ENCODE measurements at regions not wholly inside any gene's neighbourhood (a gene's known extent, or its start where the extent isn't known, plus 50 kb on each side); places are given as distances from the start of the nearest gene placed in this dataset.

- Histone ChIP-seq H3K27ac (ENCODE audit: poor library complexity, severe bottlenecking) (no peak overlapping the region), H3K4me1 (ENCODE audit: insufficient read depth, poor library complexity, severe bottlenecking) (no peaks in the 10 kb centered on the region), H3K36me3 (ENCODE audit: low read depth) (no peaks in the 10 kb centered on the region), H3K9me3 (ENCODE audit: severe bottlenecking) (no peaks in the 10 kb centered on the region), H3K27me3 (ENCODE audit: insufficient read depth, poor library complexity, severe bottlenecking) (no peaks in the 10 kb centered on the region), H3K4me3 (ENCODE audit: severe bottlenecking) (no peak overlapping the region)
- no peak for ATAC-seq (ENCODE audit: low read depth)
- no peak for DNase-seq (ENCODE audit: low spot score)
- no peak for TF ChIP-seq CTCF (IDR thresholded peaks at IDR 0.05; ENCODE audit: poor library complexity, severe bottlenecking)
Measured at GRCh38 chr21:23374155-23374554, 2233.1 kb downstream of the MRPL39 start.

- DNase-seq (ENCODE audit: low spot score) (no peak), ATAC-seq (ENCODE audit: low read depth) (no peak)
- no peak overlapping the region for H3K4me3 ChIP-seq (ENCODE audit: severe bottlenecking)
- no peaks in the 10 kb centered on the region for H3K36me3 ChIP-seq (ENCODE audit: low read depth)
- H3K27ac ChIP-seq (ENCODE audit: poor library complexity, severe bottlenecking), result no peak overlapping the region
- no peaks in the 10 kb centered on the region for H3K27me3 ChIP-seq (ENCODE audit: insufficient read depth, poor library complexity, severe bottlenecking)
- no peaks in the 10 kb centered on the region for H3K9me3 ChIP-seq (ENCODE audit: severe bottlenecking)
- no peak for TF ChIP-seq CTCF (IDR thresholded peaks at IDR 0.05; ENCODE audit: poor library complexity, severe bottlenecking)
- H3K4me1 ChIP-seq (ENCODE audit: insufficient read depth, poor library complexity, severe bottlenecking), result no peaks in the 10 kb centered on the region
Measured at GRCh38 chr21:23356905-23357304, 2250.4 kb downstream of the MRPL39 start.

- Histone ChIP-seq H3K27ac (ENCODE audit: poor library complexity, severe bottlenecking) (no peak overlapping the region), H3K4me1 (ENCODE audit: insufficient read depth, poor library complexity, severe bottlenecking) (no peaks in the 10 kb centered on the region), H3K36me3 (ENCODE audit: low read depth) (no peaks in the 10 kb centered on the region), H3K4me3 (ENCODE audit: severe bottlenecking) (no peak overlapping the region), H3K27me3 (ENCODE audit: insufficient read depth, poor library complexity, severe bottlenecking) (peaks cover 10% of the 10 kb centered on the region), H3K9me3 (ENCODE audit: severe bottlenecking) (peaks cover 2% of the 10 kb centered on the region)
- no peak for TF ChIP-seq CTCF (IDR thresholded peaks at IDR 0.05; ENCODE audit: poor library complexity, severe bottlenecking)
- no peak for ATAC-seq (ENCODE audit: low read depth)
- no peak for DNase-seq (ENCODE audit: low spot score)
Measured at GRCh38 chr21:23316190-23316589, 2291.1 kb downstream of the MRPL39 start.

GRCh38 chr21:23308741-23309140 is 2298.5 kb downstream of the MRPL39 start:
- H3K27me3 ChIP-seq (ENCODE audit: insufficient read depth, poor library complexity, severe bottlenecking), result peaks cover 6% of the 10 kb centered on the region
- no peak for ATAC-seq (ENCODE audit: low read depth)
- no peak for DNase-seq (ENCODE audit: low spot score)
- no peak for TF ChIP-seq CTCF (IDR thresholded peaks at IDR 0.05; ENCODE audit: poor library complexity, severe bottlenecking)
- no peaks in the 10 kb centered on the region for H3K36me3 ChIP-seq (ENCODE audit: low read depth)
- H3K4me3 ChIP-seq (ENCODE audit: severe bottlenecking), result no peak overlapping the region
- H3K27ac ChIP-seq (ENCODE audit: poor library complexity, severe bottlenecking), result no peak overlapping the region
- no peaks in the 10 kb centered on the region for H3K9me3 ChIP-seq (ENCODE audit: severe bottlenecking)
- H3K4me1 ChIP-seq (ENCODE audit: insufficient read depth, poor library complexity, severe bottlenecking), result no peaks in the 10 kb centered on the region

GRCh38 chr21:23307065-23307464 is 2300.2 kb downstream of the MRPL39 start:
- H3K9me3 ChIP-seq (ENCODE audit: severe bottlenecking), result no peaks in the 10 kb centered on the region
- H3K27me3 ChIP-seq (ENCODE audit: insufficient read depth, poor library complexity, severe bottlenecking), result peaks cover 4% of the 10 kb centered on the region
- no peak overlapping the region for H3K27ac ChIP-seq (ENCODE audit: poor library complexity, severe bottlenecking)
- TF ChIP-seq CTCF (IDR thresholded peaks at IDR 0.05; ENCODE audit: poor library complexity, severe bottlenecking), result no peak
- DNase-seq (ENCODE audit: low spot score), result no peak
- no peak for ATAC-seq (ENCODE audit: low read depth)
- no peak overlapping the region for H3K4me3 ChIP-seq (ENCODE audit: severe bottlenecking)
- no peaks in the 10 kb centered on the region for H3K4me1 ChIP-seq (ENCODE audit: insufficient read depth, poor library complexity, severe bottlenecking)
- no peaks in the 10 kb centered on the region for H3K36me3 ChIP-seq (ENCODE audit: low read depth)

All from RWPE2 (cell line).